ENCODE measurements at regions not wholly inside any gene's neighbourhood (a gene's known extent, or its start where the extent isn't known, plus 50 kb on each side); places are given as distances from the start of the nearest gene placed in this dataset.

GRCh38 chr3:177529716-177530335 lies 332.5 kb upstream of the TBL1XR1 start:
- peaks cover 5% of the 10 kb centered on the region for H3K4me1 ChIP-seq
- no peak overlapping the region for H3K4me3 ChIP-seq
- no peaks in the 10 kb centered on the region for H3K9me3 ChIP-seq
- no peaks in the 10 kb centered on the region for H3K27me3 ChIP-seq
- 60 to 62% methylated on average over 5 of the region's 5 CpGs for WGBS, 2 donors
- DNase-seq: no peak
- TF ChIP-seq CTCF (IDR thresholded peaks at IDR 0.05): no peak
- no peak for TF ChIP-seq POLR2A (IDR thresholded peaks at IDR 0.05)
- H3K27ac ChIP-seq: peak overlapping the region in 1 of 2 donors; percentile 1
- intact Hi-C loops (cut with DNase I; ENCODE audit: low total_unique reads): no loop called here
- H3K36me3 ChIP-seq (ENCODE audit: low read depth, missing control alignments): no peaks in the 10 kb centered on the region

- Histone ChIP-seq H3K4me1 (peaks cover 5% of the 10 kb centered on the region), H3K4me3 (no peak overlapping the region), H3K36me3 (ENCODE audit: low read depth, missing control alignments) (no peaks in the 10 kb centered on the region), H3K9me3 (no peaks in the 10 kb centered on the region), H3K27ac (no peak overlapping the region), H3K27me3 (no peaks in the 10 kb centered on the region)
- no peak for TF ChIP-seq CTCF (IDR thresholded peaks at IDR 0.05)
- intact Hi-C loops (cut with DNase I; ENCODE audit: low total_unique reads): no loop called here
- WGBS, 2 donors: 66 to 70% methylated on average over 5 of the region's 5 CpGs
- peak; percentile 38 for DNase-seq
Observed at GRCh38 chr3:177530908-177531307, 333.6 kb upstream of the TBL1XR1 start.

- H3K9me3 ChIP-seq: no peaks in the 10 kb centered on the region
- H3K4me3 ChIP-seq: no peak overlapping the region
- H3K36me3 ChIP-seq (ENCODE audit: low read depth, missing control alignments): no peaks in the 10 kb centered on the region
- peaks cover 12% of the 10 kb centered on the region for H3K4me1 ChIP-seq
- 93 to 95% methylated on average over 2 of the region's 2 CpGs for WGBS, 2 donors
- TF ChIP-seq POLR2A (IDR thresholded peaks at IDR 0.05) (no peak), CTCF (IDR thresholded peaks at IDR 0.05) (no peak)
- intact Hi-C loops (cut with DNase I; ENCODE audit: low total_unique reads): no loop called here
- no peaks in the 10 kb centered on the region for H3K27me3 ChIP-seq
- DNase-seq: no peak
- no peak overlapping the region for H3K27ac ChIP-seq
Observed at GRCh38 chr3:177536873-177537272, 339.6 kb upstream of the TBL1XR1 start.

GRCh38 chr3:177537612-177538011 lies 340.3 kb upstream of the TBL1XR1 start:
- Histone ChIP-seq H3K27ac (no peak overlapping the region), H3K36me3 (ENCODE audit: low read depth, missing control alignments) (no peaks in the 10 kb centered on the region), H3K4me1 (peaks cover 12% of the 10 kb centered on the region), H3K4me3 (no peak overlapping the region), H3K9me3 (no peaks in the 10 kb centered on the region), H3K27me3 (no peaks in the 10 kb centered on the region)
- no peak for TF ChIP-seq POLR2A (IDR thresholded peaks at IDR 0.05)
- TF ChIP-seq CTCF (IDR thresholded peaks at IDR 0.05): no peak
- WGBS, 2 donors: 88 to 89% methylated on average over 1 of the region's 1 CpG
- intact Hi-C loops (cut with DNase I; ENCODE audit: low total_unique reads): no loop called here
- DNase-seq: no peak

GRCh38 chr3:177538048-177538749 lies 340.9 kb upstream of the TBL1XR1 start:
- Histone ChIP-seq H3K27ac (no peak overlapping the region), H3K4me1 (peaks cover 12% of the 10 kb centered on the region), H3K9me3 (no peaks in the 10 kb centered on the region), H3K36me3 (ENCODE audit: low read depth, missing control alignments) (no peaks in the 10 kb centered on the region), H3K4me3 (no peak overlapping the region), H3K27me3 (no peaks in the 10 kb centered on the region)
- TF ChIP-seq POLR2A (IDR thresholded peaks at IDR 0.05) (no peak), CTCF (IDR thresholded peaks at IDR 0.05) (no peak)
- 46 to 56% methylated on average over 4 of the region's 4 CpGs for whole genome bisulfite sequencing, 2 donors
- intact Hi-C loops (cut with DNase I; ENCODE audit: low total_unique reads): no loop called here
- peak; percentile 56 for DNase-seq

Data from testis (tissue), 2 donors.